WI38 (cell line): ENCODE measurements at regions not wholly inside any gene's neighbourhood (a gene's known extent, or its start where the extent isn't known, plus 50 kb on each side); places are given as distances from the start of the nearest gene placed in this dataset.

Experiments
- H3K4me3 ChIP-seq: 2 replicates; pipeline ENCODE4 v1.5.1; 2011; ENCODE audit warnings: low read depth, mild to moderate bottlenecking, control low read depth, low read length
- TF ChIP-seq, protein P1 (sequence below): IDR thresholded peaks from 2 replicates; pipeline ENCODE4 v1.5.1; 2012; ENCODE audit warnings: low read depth, mild to moderate bottlenecking, control low read depth, low read length

DNA sequence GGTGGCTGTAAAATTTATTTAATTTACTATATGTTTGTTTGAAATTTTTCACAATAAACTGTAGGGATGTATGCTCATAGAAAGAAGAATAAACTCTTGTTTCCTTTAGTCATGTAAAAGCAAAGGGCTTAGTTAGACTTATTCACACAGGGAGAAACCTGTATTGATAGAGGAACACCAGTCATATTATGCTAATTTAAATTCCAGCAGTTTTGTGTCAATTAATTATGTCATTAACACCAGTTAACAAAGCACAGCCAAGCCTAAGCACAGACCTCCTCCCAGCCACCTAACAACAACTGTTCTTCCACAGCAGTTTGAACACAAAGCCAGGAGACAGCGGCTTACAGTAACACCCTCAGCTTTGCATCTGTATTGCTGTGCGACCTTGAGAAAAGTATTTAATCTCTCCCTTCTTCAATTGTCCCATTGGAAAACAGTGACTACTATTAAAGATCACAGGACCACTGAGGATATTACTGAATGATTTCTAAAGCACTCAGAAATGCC, 260.8 kb upstream of the RRP15 start:
- TF ChIP-seq, protein P1, sequence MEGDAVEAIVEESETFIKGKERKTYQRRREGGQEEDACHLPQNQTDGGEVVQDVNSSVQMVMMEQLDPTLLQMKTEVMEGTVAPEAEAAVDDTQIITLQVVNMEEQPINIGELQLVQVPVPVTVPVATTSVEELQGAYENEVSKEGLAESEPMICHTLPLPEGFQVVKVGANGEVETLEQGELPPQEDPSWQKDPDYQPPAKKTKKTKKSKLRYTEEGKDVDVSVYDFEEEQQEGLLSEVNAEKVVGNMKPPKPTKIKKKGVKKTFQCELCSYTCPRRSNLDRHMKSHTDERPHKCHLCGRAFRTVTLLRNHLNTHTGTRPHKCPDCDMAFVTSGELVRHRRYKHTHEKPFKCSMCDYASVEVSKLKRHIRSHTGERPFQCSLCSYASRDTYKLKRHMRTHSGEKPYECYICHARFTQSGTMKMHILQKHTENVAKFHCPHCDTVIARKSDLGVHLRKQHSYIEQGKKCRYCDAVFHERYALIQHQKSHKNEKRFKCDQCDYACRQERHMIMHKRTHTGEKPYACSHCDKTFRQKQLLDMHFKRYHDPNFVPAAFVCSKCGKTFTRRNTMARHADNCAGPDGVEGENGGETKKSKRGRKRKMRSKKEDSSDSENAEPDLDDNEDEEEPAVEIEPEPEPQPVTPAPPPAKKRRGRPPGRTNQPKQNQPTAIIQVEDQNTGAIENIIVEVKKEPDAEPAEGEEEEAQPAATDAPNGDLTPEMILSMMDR = no peak
- no peak overlapping the region for H3K4me3 ChIP-seq

DNA sequence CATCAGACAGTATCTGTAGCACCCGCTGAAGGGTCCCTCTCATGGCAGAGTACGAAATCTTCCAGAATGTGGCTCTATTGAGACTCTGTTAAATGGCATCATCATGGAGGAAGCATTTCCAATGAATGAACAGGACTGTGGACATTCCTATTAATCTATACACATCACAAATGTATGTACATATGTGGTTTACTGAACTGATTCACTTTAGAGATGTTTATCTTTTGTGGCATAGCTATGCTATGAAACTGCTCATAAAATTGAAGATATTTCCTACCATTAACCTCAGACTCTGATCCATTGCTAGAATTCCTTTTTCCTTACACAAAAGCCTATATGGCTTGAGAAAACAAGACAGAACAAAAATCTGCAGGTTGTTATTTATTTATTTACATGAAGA, 259.6 kb upstream of the RRP15 start:
- TF ChIP-seq, protein P1 = no peak
- H3K4me3 ChIP-seq = no peak overlapping the region

DNA sequence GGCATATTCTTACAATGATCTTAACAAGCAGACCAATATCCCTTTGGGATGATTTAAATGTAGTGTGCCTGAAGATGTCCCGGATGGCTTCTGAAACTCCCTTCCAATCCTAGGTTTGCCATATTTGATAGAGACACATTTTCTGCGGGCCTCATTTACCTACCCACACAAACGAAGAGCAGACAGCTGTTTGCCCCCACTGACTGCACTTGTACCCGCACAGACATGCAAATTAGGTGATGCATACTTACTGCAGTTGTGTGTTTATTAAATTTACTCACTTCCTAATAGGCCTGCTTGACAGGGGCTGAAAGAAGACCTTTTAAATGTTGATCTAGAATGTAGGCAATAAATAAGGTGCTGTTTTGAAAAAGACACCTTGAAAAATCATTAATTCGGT, 257.9 kb upstream of the RRP15 start:
- no peak overlapping the region for H3K4me3 ChIP-seq
- TF ChIP-seq, protein P1 = no peak

DNA sequence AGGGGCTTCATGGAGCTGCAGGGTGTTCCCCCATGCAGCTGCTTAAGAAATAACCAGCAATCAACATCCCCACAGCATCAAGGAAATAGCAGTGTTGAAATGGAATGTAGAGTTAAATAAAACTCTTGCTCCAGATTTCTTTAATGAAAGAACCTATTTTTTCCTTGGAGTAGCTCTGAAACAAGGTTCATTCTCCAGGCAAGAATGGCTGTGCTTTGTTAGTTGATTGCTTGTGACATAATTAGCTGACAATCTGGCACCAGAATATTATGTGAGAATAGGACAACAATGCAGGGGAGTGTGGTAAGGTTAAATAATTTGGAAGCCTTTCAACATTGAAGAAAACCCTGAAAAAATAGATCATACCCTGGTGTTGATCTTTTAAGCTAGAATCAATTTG, 254.2 kb upstream of the RRP15 start:
- TF ChIP-seq, protein P1 = no peak
- H3K4me3 ChIP-seq = no peak overlapping the region

DNA sequence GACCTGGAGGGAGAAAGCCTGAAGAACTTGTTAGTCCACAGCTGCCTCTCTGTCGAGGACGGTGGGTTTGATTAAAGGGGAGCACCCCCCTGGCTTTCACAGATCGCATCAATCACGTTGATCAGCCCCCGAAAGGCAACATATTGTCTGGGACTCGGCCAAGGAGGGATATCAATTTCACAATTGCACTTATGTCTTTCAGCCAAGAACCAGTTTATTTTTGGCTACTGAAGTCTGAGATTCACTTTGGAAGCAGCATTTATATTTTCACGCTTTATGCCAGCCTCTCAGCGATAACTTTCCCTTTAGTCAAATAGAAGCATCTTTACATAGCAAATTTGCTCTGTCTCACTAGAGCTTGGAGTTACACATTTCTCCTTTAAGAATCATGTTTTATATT, 253.2 kb upstream of the RRP15 start:
- TF ChIP-seq, protein P1 = no peak
- no peak overlapping the region for H3K4me3 ChIP-seq

DNA sequence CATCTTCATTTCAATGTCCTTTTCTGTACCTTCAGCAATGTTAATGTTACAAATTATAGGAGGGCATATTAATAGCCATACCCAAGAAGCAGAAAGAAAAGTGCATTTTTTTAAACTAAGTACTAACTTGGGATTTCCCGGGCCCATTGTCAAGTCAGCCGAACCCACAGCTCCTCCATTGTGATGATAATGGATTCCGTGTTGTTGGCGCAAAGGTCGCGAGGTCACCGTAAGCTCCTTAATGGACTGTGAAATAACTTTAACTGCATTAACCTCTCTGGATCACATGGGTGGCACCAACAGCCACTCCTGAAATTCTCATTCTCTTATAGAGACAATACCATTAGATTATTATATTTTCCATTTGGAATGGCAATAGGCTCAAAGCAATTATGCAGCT, 250.6 kb upstream of the RRP15 start:
- H3K4me3 ChIP-seq = no peak overlapping the region

DNA sequence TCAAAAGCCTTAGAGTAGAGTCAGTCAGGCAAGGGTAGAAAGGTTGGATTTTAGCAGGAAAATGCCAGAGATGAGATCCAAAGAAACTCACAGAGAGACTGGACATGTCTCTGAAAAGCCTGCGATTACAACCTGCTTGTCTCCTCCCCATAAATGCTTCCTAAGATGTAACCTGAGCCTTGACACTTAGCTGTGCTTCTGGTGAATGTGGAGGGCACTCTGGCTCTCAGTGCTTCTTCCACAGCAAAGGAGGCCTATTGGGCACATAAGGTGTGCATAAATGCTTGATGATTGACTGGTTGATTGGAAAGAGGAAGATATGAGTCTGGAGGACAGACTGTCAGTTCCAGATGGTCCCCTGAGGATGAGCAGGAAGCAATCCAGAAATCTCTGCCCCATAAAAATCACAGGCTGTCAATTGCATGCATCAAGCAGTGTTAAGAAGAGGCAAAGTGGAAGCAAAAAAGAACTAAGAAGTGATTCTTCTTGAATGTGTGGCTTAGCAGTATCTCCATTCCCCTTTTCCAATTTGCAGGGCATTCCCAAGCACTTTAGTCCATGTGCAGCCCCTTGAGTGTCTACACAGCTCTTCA, 236.2 kb upstream of the RRP15 start:
- H3K4me3 ChIP-seq = no peak overlapping the region
- TF ChIP-seq, protein P1 = no peak

More for the DNA sequence above, 250.6 kb upstream of the RRP15 start:
- TF ChIP-seq, protein P1 = no peak
